ENCODE measurements at regions not wholly inside any gene's neighbourhood (a gene's known extent, or its start where the extent isn't known, plus 50 kb on each side); places are given as distances from the start of the nearest gene placed in this dataset.
"Not testable (repeated sequence)": the region's sequence is repeated elsewhere in the genome, so short reads cannot be mapped to it uniquely, and the experiment has no call there.

DNA sequence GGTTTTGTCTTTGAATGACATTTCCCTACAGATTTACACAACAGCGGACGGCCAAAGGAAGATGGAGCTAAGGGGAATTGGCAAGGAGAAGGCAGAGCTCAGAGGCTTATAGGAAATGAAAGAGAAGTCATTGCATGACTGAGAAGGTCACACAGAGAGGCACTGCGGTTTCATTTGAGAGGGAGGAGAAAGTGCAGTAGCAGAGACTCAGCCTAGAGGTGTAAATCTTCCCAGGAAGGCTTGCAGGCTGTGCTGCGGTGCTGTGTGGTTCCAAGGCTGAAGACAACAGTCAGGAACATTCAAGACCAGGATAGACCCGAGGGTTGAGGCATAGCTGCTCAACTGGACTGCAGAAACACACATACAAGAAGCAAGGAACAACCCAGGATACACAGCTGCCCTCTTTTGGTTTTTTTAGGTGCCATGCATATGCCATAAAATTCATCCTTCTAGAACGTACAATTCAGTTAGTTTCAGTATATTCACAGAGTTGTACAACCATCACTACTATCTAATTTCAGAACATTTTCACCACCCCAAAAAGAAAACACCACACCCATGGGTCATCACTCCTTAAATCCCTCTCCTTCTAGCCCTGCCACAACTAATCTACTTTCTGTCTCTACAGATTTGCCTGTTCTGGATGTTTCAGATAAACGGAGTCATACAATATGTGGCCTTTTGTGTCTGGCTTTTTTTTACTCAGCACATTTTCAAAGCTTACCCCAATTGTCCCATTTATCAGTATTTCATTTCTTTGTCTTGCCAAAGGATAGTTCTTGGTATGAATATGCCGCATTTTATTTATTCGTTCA lies 313.5 kb downstream of the ANAPC1 start:
- TF ChIP-seq, protein P1, sequence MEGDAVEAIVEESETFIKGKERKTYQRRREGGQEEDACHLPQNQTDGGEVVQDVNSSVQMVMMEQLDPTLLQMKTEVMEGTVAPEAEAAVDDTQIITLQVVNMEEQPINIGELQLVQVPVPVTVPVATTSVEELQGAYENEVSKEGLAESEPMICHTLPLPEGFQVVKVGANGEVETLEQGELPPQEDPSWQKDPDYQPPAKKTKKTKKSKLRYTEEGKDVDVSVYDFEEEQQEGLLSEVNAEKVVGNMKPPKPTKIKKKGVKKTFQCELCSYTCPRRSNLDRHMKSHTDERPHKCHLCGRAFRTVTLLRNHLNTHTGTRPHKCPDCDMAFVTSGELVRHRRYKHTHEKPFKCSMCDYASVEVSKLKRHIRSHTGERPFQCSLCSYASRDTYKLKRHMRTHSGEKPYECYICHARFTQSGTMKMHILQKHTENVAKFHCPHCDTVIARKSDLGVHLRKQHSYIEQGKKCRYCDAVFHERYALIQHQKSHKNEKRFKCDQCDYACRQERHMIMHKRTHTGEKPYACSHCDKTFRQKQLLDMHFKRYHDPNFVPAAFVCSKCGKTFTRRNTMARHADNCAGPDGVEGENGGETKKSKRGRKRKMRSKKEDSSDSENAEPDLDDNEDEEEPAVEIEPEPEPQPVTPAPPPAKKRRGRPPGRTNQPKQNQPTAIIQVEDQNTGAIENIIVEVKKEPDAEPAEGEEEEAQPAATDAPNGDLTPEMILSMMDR (IDR thresholded peaks at IDR 0.05), result not testable (repeated sequence)
- TF ChIP-seq ZFX (IDR thresholded peaks at IDR 0.05; ENCODE audit: borderline replicate concordance), result not testable (repeated sequence)

All from 22Rv1 (cell line).